Renal cortex interstitium (tissue), 11 donors: ENCODE measurements at regions not wholly inside any gene's neighbourhood (a gene's known extent, or its start where the extent isn't known, plus 50 kb on each side); places are given as distances from the start of the nearest gene placed in this dataset.
"Not testable (repeated sequence)": the region's sequence is repeated elsewhere in the genome, so short reads cannot be mapped to it uniquely, and the experiment has no call there.

ENCODE experiments used
- DNase-seq, 11 donors: peaks; one replicate each; pipeline ENCODE4 v3.0.0-alpha.2; 2013; ENCODE audit warnings: low read depth in 9 of 11, low spot score in 4 of 11; ENCODE audit errors: extremely low read depth in 1 of 11

GRCh38 chr18:22558945-22559385 is 141.2 kb upstream of the CTAGE1 start:
- peak in 6 of 11 donors; percentile 44 to 69 (median 64) for DNase-seq

GRCh38 chr18:22559414-22560274 is 141.9 kb upstream of the CTAGE1 start:
- DNase-seq: peak; percentile 63 to 89 (median 80)

- no peak for DNase-seq
Observed at GRCh38 chr18:22560275-22560610, 142.5 kb upstream of the CTAGE1 start.

- no peak for DNase-seq
Observed at GRCh38 chr18:22560797-22561196, 143.1 kb upstream of the CTAGE1 start.

- DNase-seq: peak in 9 of 11 donors; percentile 47 to 78 (median 63)
Observed at GRCh38 chr18:22563164-22563583, 145.5 kb upstream of the CTAGE1 start.

- DNase-seq: no peak
Observed at GRCh38 chr18:22564036-22564435, 146.3 kb upstream of the CTAGE1 start.

- no peak for DNase-seq
Observed at GRCh38 chr18:22566703-22567420, 149.1 kb upstream of the CTAGE1 start.

- no peak for DNase-seq
Observed at GRCh38 chr18:22567794-22568193, 150.1 kb upstream of the CTAGE1 start.

GRCh38 chr18:22570492-22570891 is 152.8 kb upstream of the CTAGE1 start:
- DNase-seq: no peak

GRCh38 chr18:22572341-22572740 is 154.6 kb upstream of the CTAGE1 start:
- DNase-seq: no peak

GRCh38 chr18:22579271-22579670 is 161.6 kb upstream of the CTAGE1 start:
- no peak for DNase-seq

GRCh38 chr18:22585333-22585732 is 167.6 kb upstream of the CTAGE1 start:
- no peak for DNase-seq

- DNase-seq: no peak
Observed at GRCh38 chr18:22585821-22586220, 168.1 kb upstream of the CTAGE1 start.

- peak in 1 of 11 donors; percentile 27 for DNase-seq
Observed at GRCh38 chr18:22591222-22591621, 173.5 kb upstream of the CTAGE1 start.

- no peak for DNase-seq
Observed at GRCh38 chr18:22594155-22594690, 176.5 kb upstream of the CTAGE1 start.

- DNase-seq: no peak
Observed at GRCh38 chr18:22601481-22601880, 183.8 kb upstream of the CTAGE1 start.

- not testable (repeated sequence) for DNase-seq
Observed at GRCh38 chr18:22602456-22602855, 184.7 kb upstream of the CTAGE1 start.

- no peak for DNase-seq
Observed at GRCh38 chr18:22603902-22604301, 186.2 kb upstream of the CTAGE1 start.

- peak in 10 of 11 donors; percentile 26 to 54 (median 34) for DNase-seq
Observed at GRCh38 chr18:22604390-22604985, 186.8 kb upstream of the CTAGE1 start.

GRCh38 chr18:22604986-22605421 is 187.3 kb upstream of the CTAGE1 start:
- DNase-seq: no peak
